ENCODE measurements at regions not wholly inside any gene's neighbourhood (a gene's known extent, or its start where the extent isn't known, plus 50 kb on each side); places are given as distances from the start of the nearest gene placed in this dataset.

DNA sequence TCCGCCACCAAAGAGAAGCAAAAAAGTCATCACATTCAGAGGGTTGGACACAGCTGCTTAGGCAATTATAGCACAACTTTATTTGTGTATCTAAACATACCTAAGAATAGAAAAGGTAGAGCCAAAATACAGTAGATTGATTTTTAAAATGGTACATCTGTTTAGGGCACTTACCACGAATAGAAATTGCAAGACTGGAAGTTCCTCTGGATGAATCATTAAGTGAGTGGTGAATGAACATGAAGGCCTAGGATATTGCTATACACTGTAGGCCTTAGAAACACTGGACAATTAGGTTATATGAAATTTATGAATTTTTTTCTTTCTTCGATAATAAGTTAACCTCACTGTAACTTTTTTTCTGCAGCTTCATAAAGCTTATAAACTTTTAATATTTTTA lies 687.0 kb downstream of the BCL11A start:
- DNase-seq, result no peak
- Mint-ChIP-seq H3K4me3 (no peak overlapping the region), H3K27me3 (ENCODE audit: insufficient read depth) (peaks cover 4% of the 10 kb centered on the region), H3K4me1 (ENCODE audit: low read depth) (no peaks in the 10 kb centered on the region), H3K9me3 (peaks cover 48% of the 10 kb centered on the region), H3K36me3 (ENCODE audit: low read depth) (0 out of 2 replicates have a peak, but pooled peaks cover 6% of the 10 kb centered on the region), H3K27ac (no peak overlapping the region)
- TF ChIP-seq, protein P1, sequence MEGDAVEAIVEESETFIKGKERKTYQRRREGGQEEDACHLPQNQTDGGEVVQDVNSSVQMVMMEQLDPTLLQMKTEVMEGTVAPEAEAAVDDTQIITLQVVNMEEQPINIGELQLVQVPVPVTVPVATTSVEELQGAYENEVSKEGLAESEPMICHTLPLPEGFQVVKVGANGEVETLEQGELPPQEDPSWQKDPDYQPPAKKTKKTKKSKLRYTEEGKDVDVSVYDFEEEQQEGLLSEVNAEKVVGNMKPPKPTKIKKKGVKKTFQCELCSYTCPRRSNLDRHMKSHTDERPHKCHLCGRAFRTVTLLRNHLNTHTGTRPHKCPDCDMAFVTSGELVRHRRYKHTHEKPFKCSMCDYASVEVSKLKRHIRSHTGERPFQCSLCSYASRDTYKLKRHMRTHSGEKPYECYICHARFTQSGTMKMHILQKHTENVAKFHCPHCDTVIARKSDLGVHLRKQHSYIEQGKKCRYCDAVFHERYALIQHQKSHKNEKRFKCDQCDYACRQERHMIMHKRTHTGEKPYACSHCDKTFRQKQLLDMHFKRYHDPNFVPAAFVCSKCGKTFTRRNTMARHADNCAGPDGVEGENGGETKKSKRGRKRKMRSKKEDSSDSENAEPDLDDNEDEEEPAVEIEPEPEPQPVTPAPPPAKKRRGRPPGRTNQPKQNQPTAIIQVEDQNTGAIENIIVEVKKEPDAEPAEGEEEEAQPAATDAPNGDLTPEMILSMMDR (IDR thresholded peaks at IDR 0.05), result no peak

DNA sequence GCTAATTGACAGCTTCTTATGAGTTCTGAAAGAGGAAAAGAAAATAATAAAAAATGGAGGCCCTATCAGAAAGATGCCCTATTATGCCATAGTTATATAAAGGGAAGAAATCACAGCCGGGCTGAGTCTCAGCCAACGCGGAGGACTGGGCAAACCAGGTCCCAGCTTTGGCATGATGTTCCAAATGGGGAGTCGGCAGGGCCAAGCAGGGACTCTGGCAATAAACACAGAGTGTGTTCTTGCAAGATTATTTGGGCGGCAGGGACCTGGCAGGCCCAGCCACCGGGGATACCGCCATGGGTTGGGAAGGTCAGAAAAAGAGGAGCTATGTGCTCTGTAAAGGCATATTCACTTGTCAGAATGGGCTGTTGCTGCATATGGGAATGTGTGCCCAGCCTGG lies 694.9 kb downstream of the BCL11A start:
- no peak for DNase-seq
- H3K27ac Mint-ChIP-seq, result no peak overlapping the region
- H3K27me3 Mint-ChIP-seq (ENCODE audit: insufficient read depth), result no peaks in the 10 kb centered on the region
- TF ChIP-seq, protein P1 (IDR thresholded peaks at IDR 0.05), result no peak
- H3K9me3 Mint-ChIP-seq, result peaks cover 43% of the 10 kb centered on the region
- no peaks in the 10 kb centered on the region for H3K4me1 Mint-ChIP-seq (ENCODE audit: low read depth)
- H3K4me3 Mint-ChIP-seq, result no peak overlapping the region
- 0 out of 2 replicates have a peak, but pooled peaks cover 6% of the 10 kb centered on the region for H3K36me3 Mint-ChIP-seq (ENCODE audit: low read depth)

DNA sequence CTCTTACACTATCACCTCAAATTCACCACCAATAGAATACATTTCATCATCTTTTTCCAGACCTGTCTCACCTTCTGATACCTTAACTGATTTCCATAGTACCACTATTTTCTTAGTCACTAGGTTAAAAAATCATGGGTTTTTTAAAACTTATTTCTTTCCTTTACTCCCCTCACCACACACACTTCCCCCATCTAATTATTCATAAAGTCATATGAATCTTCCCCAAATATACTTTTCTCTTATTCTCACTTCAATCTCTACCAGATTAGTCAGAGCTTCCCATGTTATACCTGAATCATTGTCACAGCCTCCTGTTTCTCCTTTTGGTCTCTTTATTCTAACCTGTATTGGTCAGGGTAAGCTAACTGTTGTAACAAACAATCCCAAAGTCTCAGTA lies 696.3 kb downstream of the BCL11A start:
- H3K27ac Mint-ChIP-seq, result no peak overlapping the region
- no peaks in the 10 kb centered on the region for H3K4me1 Mint-ChIP-seq (ENCODE audit: low read depth)
- H3K36me3 Mint-ChIP-seq (ENCODE audit: low read depth), result 0 out of 2 replicates have a peak, but pooled peaks cover 4% of the 10 kb centered on the region
- no peaks in the 10 kb centered on the region for H3K27me3 Mint-ChIP-seq (ENCODE audit: insufficient read depth)
- no peak for DNase-seq
- TF ChIP-seq, protein P1 (IDR thresholded peaks at IDR 0.05), result no peak
- H3K4me3 Mint-ChIP-seq, result no peak overlapping the region
- peaks cover 43% of the 10 kb centered on the region for H3K9me3 Mint-ChIP-seq

DNA sequence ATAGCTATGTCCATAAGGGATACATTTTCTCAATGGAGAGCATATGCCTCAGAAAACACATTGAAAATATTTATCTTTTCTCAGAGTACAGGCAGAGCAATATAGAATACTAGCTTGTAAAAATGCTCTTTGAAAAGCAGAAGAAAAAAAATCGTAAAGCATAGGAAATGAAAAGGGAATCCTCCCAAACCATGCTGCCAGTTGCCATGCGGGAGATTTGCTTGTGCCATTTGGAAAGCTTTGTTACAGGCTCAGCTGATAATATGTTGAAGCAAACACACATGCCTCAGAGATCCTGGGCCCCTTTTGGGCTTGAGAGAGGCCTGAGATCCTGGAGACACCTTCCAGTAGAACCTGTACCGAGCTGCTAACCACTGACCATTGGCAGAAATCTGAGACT lies 697.1 kb downstream of the BCL11A start:
- Mint-ChIP-seq H3K9me3 (peaks cover 37% of the 10 kb centered on the region), H3K4me1 (ENCODE audit: low read depth) (no peaks in the 10 kb centered on the region), H3K27me3 (ENCODE audit: insufficient read depth) (no peaks in the 10 kb centered on the region), H3K4me3 (no peak overlapping the region), H3K27ac (no peak overlapping the region), H3K36me3 (ENCODE audit: low read depth) (no peaks in the 10 kb centered on the region)
- TF ChIP-seq, protein P1 (IDR thresholded peaks at IDR 0.05), result no peak
- no peak for DNase-seq

DNA sequence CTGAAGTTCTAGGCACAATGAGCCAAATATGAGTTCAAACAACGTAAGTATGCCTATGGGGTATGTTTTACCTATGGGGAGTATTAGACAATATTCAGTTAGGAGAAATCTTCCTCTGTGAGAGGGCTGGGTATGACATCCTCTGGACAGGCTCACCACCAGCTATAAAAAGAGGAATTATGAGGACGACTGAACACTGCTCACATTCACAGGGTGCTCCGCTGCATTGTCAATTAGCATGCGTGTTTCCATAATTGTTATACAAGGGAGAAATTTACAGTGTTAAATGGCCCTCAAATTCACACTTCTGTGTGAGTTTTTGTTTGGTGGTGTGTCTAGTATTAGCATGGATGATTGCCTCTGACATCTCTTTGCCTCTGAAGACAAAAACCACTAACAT lies 700.4 kb downstream of the BCL11A start:
- Mint-ChIP-seq H3K27me3 (ENCODE audit: insufficient read depth) (no peaks in the 10 kb centered on the region), H3K9me3 (peaks cover 17% of the 10 kb centered on the region), H3K4me1 (ENCODE audit: low read depth) (no peaks in the 10 kb centered on the region), H3K36me3 (ENCODE audit: low read depth) (0 out of 2 replicates have a peak, but pooled peaks cover 4% of the 10 kb centered on the region), H3K27ac (no peak overlapping the region), H3K4me3 (no peak overlapping the region)
- DNase-seq, result no peak
- TF ChIP-seq, protein P1 (IDR thresholded peaks at IDR 0.05), result no peak

Data from HFFc6 (cell line).